ENCODE measurements at regions not wholly inside any gene's neighbourhood (a gene's known extent, or its start where the extent isn't known, plus 50 kb on each side); places are given as distances from the start of the nearest gene placed in this dataset.

- H3K9ac ChIP-seq (replicated peaks in 1 of 4; ENCODE audit: extremely low read depth in 1 of 4, low read depth in 3 of 4, low read length in 3 of 4): no peak overlapping the region
- H2AK5ac ChIP-seq (ENCODE audit: low read depth, low read length): no peak overlapping the region
- H3K23me2 ChIP-seq (ENCODE audit: low read depth, low read length): no peaks in the 10 kb centered on the region
- H2BK12ac ChIP-seq (ENCODE audit: low read depth, low read length): no peak overlapping the region
- no peaks in the 10 kb centered on the region for H3K79me1 ChIP-seq (ENCODE audit: low read depth, low read length)
- no peaks in the 10 kb centered on the region for H3K9me3 ChIP-seq (ENCODE audit: insufficient read depth in 2 of 2, low read depth in 1 of 2, low read length in 1 of 2)
- peaks cover 0 to 5% (median 3%) of the 10 kb centered on the region in 4 experiments; a peak in 3 of 7 replicates for H3K4me1 ChIP-seq (replicated peaks in 1 of 4; ENCODE audit: control insufficient read depth in 3 of 4, insufficient read depth in 4 of 4, low read length in 3 of 4)
- H4K20me1 ChIP-seq (replicated peaks in 1 of 2; ENCODE audit: control insufficient read depth in 1 of 2, insufficient read depth in 2 of 2, low read length in 2 of 2): no peaks in the 10 kb centered on the region
- H4K91ac ChIP-seq (replicated peaks; ENCODE audit: insufficient read length, low read length): no peak overlapping the region
- no peak overlapping the region for H3K18ac ChIP-seq (ENCODE audit: extremely low read depth, low read length)
- no peak overlapping the region for H3K27ac ChIP-seq (ENCODE audit: low read depth, low read length)
- no peak overlapping the region for H2AFZ ChIP-seq (ENCODE audit: low read length)
- POLR2A ChIA-PET (ENCODE audit: partially characterized antibody): no interaction called here
- no peak for DNase-seq (ENCODE audit: low read depth in 1 of 2, low spot score in 2 of 2)
- no peak for FAIRE-seq
- H2BK5ac ChIP-seq (ENCODE audit: low read depth, low read length): no peak overlapping the region
- no peak overlapping the region for H3K14ac ChIP-seq (ENCODE audit: insufficient read length)
- H3K56ac ChIP-seq (replicated peaks; ENCODE audit: insufficient read length, low read depth, low read length): no peak overlapping the region
- CTCF ChIA-PET (ENCODE audit: partially characterized antibody): no interaction called here
- H4K8ac ChIP-seq (ENCODE audit: extremely low read depth, insufficient read depth, low read length): no peak overlapping the region
- no peaks in the 10 kb centered on the region for H3K79me2 ChIP-seq (ENCODE audit: control insufficient read depth in 1 of 2, insufficient read depth in 2 of 2, low read length in 2 of 2)
- 89% methylated on average over 2 of the region's 2 CpGs; no CpG with 5 or more reads in 1 of the 2 experiments for WGBS, 2 experiments (ENCODE audit: extremely low coverage in 1 of 2, insufficient coverage in 1 of 2, insufficient read length in 1 of 2, insufficient replicate concordance in 2 of 2, low coverage in 1 of 2, low lambda C conversion rate in 2 of 2, missing lambda C conversion rate in 1 of 2)
- H3K4me2 ChIP-seq (ENCODE audit: insufficient read depth in 1 of 2, low read depth in 2 of 2, low read length in 2 of 2): no peak overlapping the region
- H3K36me3 ChIP-seq (ENCODE audit: control insufficient read depth in 2 of 4, insufficient read depth in 4 of 4, low read length in 3 of 4): no peaks in the 10 kb centered on the region
- no peaks in the 10 kb centered on the region for H3K27me3 ChIP-seq (replicated peaks in 1 of 4; ENCODE audit: control insufficient read depth in 3 of 4, extremely low read depth in 1 of 4, insufficient read depth in 3 of 4, low read length in 3 of 4)
- no peak overlapping the region for H2BK120ac ChIP-seq (replicated peaks; ENCODE audit: low read depth, low read length)
- no peak overlapping the region for H3K4ac ChIP-seq (replicated peaks; ENCODE audit: insufficient read length, low read depth, low read length)
- H2BK15ac ChIP-seq (ENCODE audit: low read length): no peak overlapping the region
- H3K4me3 ChIP-seq (ENCODE audit: extremely low read depth in 1 of 4, insufficient read depth in 2 of 4, low read depth in 3 of 4, low read length in 4 of 4): no peak overlapping the region
- no peak overlapping the region for H3K23ac ChIP-seq (ENCODE audit: insufficient read length)
- H4K5ac ChIP-seq (ENCODE audit: insufficient read length, low read depth, low read length): no peak overlapping the region
- H2BK20ac ChIP-seq (ENCODE audit: low read length): no peak overlapping the region
- TF ChIP-seq TEAD4 (IDR thresholded peaks at IDR 0.05; ENCODE audit: low read depth, low read length) (no peak), HDAC2 (IDR thresholded peaks at IDR 0.05; ENCODE audit: borderline replicate concordance in 1 of 2, low read depth in 2 of 2, low read length in 2 of 2) (no peak), HDAC6 (IDR thresholded peaks at IDR 0.05; ENCODE audit: low read depth, low read length) (no peak), CTCF (IDR thresholded peaks at IDR 0.05; ENCODE audit: control extremely low read depth in 1 of 3, insufficient read depth in 1 of 3, low read depth in 1 of 3, low read length in 3 of 3) (no peak), KDM1A (IDR thresholded peaks at IDR 0.05; ENCODE audit: borderline replicate concordance, low read length) (no peak), RBBP5 (IDR thresholded peaks at IDR 0.05; ENCODE audit: borderline replicate concordance, low read depth, low read length) (no peak), TAF7 (optimal IDR thresholded peaks at IDR 0.05; ENCODE audit: borderline replicate concordance, low read depth, low read length) (no peak), SP4 (IDR thresholded peaks at IDR 0.05; ENCODE audit: low read length) (no peak), USF2 (IDR thresholded peaks at IDR 0.05; ENCODE audit: low read length) (no peak), NANOG (IDR thresholded peaks at IDR 0.05; ENCODE audit: insufficient read depth, low read depth, low read length, poor library complexity, severe bottlenecking) (no peak)
Measured at GRCh38 chr3:40962721-40963120, 236.6 kb upstream of the CTNNB1 start.
